ENCODE measurements at regions not wholly inside any gene's neighbourhood (a gene's known extent, or its start where the extent isn't known, plus 50 kb on each side); places are given as distances from the start of the nearest gene placed in this dataset.

DNA sequence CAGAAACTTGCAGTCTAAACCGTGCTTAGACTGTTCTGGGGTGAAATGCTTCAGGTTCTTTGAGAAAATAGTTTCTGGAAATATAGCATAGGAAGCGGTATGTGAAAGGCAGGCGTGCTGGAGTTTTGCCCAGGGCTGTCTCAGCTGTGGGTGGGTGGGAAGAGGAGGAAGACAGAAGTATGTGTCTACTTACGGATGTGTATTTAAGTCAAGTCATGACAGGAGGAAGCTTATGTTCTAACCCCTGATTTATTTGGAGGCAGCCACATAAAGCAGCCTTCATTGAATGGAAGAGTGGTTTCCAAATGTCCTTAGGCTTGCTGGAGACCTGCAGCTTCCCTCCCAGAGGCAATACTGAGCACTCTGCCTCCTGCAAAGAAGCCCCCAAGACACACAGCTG is 126.8 kb upstream of the ADRA1D start:
- Histone ChIP-seq H3K79me2 (ENCODE audit: insufficient read depth, low read length) (no peaks in the 10 kb centered on the region), H3K4me3 (replicated peaks in 1 of 2; ENCODE audit: low read depth in 1 of 2, low read length in 2 of 2) (no peak overlapping the region), H3K9ac (ENCODE audit: low read length) (no peak overlapping the region), H3K9me2 (ENCODE audit: insufficient read depth) (no peaks in the 10 kb centered on the region), H4K20me1 (ENCODE audit: insufficient read depth) (no peaks in the 10 kb centered on the region), H3K4me1 (ENCODE audit: control insufficient read depth in 1 of 2, insufficient read depth in 2 of 2, low read length in 2 of 2) (no peaks in the 10 kb centered on the region), H3K27me3 (ENCODE audit: insufficient read depth, low read length) (peaks cover 7% of the 10 kb centered on the region), H3K9me3 (ENCODE audit: control insufficient read depth in 1 of 2, insufficient read depth in 1 of 2, low read depth in 1 of 2, low read length in 2 of 2) (no peaks in the 10 kb centered on the region), H3K4me2 (ENCODE audit: low read length) (no peak overlapping the region), H3K27ac (ENCODE audit: low read depth, low read length) (no peak overlapping the region), H3K36me3 (ENCODE audit: control insufficient read depth in 1 of 2, insufficient read depth in 2 of 2, low read length in 2 of 2) (no peaks in the 10 kb centered on the region), H2AFZ (ENCODE audit: low read depth, low read length, poor library complexity, severe bottlenecking) (no peak overlapping the region)
- RAD21 ChIA-PET (ENCODE audit: low non-redundant PET in 1 of 2, low total read pairs in 2 of 2, uncharacterized antibody in 2 of 2, unreplicated experiment in 2 of 2), result no interaction called here
- no peak for ATAC-seq
- no peak for DNase-seq (ENCODE audit: low read depth, low spot score)
- CTCF ChIA-PET, result no interaction called here
- POLR2A ChIA-PET, result no interaction called here
- intact Hi-C loops (cut with micrococcal nuclease), result no loop called here
- BruUV-seq (replicated peaks), result no TSS peak
- TF ChIP-seq CEBPB (IDR thresholded peaks at IDR 0.05; ENCODE audit: low read depth) (no peak), TCF7L2 (IDR thresholded peaks at IDR 0.05; ENCODE audit: borderline replicate concordance, extremely low read depth, insufficient read depth, insufficient read length) (no peak), ZNF274 (IDR thresholded peaks at IDR 0.05; ENCODE audit: low read depth, low read length) (no peak), SIN3A (IDR thresholded peaks at IDR 0.05; ENCODE audit: low read depth) (no peak), ZFX (IDR thresholded peaks at IDR 0.05) (no peak), FOSL1 (IDR thresholded peaks at IDR 0.05; ENCODE audit: low read depth) (no peak)

GRCh38 chr20:4373454-4373853 is 124.4 kb upstream of the ADRA1D start:
- H3K27me3 ChIP-seq (ENCODE audit: insufficient read depth, low read length), result no peaks in the 10 kb centered on the region
- H3K4me3 ChIP-seq (replicated peaks in 1 of 2; ENCODE audit: low read depth in 1 of 2, low read length in 2 of 2), result no peak overlapping the region
- ChIA-PET POLR2A (no interaction called here), RAD21 (ENCODE audit: low non-redundant PET in 1 of 2, low total read pairs in 2 of 2, uncharacterized antibody in 2 of 2, unreplicated experiment in 2 of 2) (no interaction called here), CTCF (no interaction called here)
- no peaks in the 10 kb centered on the region for H4K20me1 ChIP-seq (ENCODE audit: insufficient read depth)
- H2AFZ ChIP-seq (ENCODE audit: low read depth, low read length, poor library complexity, severe bottlenecking), result no peak overlapping the region
- no peaks in the 10 kb centered on the region for H3K9me2 ChIP-seq (ENCODE audit: insufficient read depth)
- no peaks in the 10 kb centered on the region for H3K4me1 ChIP-seq (ENCODE audit: control insufficient read depth in 1 of 2, insufficient read depth in 2 of 2, low read length in 2 of 2)
- BruUV-seq (replicated peaks), result no TSS peak
- intact Hi-C loops (cut with micrococcal nuclease), result no loop called here
- H3K9ac ChIP-seq (ENCODE audit: low read length), result no peak overlapping the region
- DNase-seq (ENCODE audit: low read depth, low spot score) (no peak), ATAC-seq (no peak)
- no peaks in the 10 kb centered on the region for H3K36me3 ChIP-seq (ENCODE audit: control insufficient read depth in 1 of 2, insufficient read depth in 2 of 2, low read length in 2 of 2)
- no peaks in the 10 kb centered on the region for H3K9me3 ChIP-seq (ENCODE audit: control insufficient read depth in 1 of 2, insufficient read depth in 1 of 2, low read depth in 1 of 2, low read length in 2 of 2)
- no peak overlapping the region for H3K27ac ChIP-seq (ENCODE audit: low read depth, low read length)
- TF ChIP-seq EZH2phosphoT487 (IDR thresholded peaks at IDR 0.05; ENCODE audit: borderline replicate concordance) (no peak), FOSL1 (IDR thresholded peaks at IDR 0.05; ENCODE audit: low read depth) (no peak), POLR2AphosphoS5 (IDR thresholded peaks at IDR 0.05; ENCODE audit: low read depth, low read length) (no peak), CBX3 (IDR thresholded peaks at IDR 0.05; ENCODE audit: low read depth) (no peak), YY1 (IDR thresholded peaks at IDR 0.05; ENCODE audit: extremely low read depth, insufficient replicate concordance, low read depth, low read length) (no peak), CEBPB (IDR thresholded peaks at IDR 0.05; ENCODE audit: low read depth) (no peak), RAD21 (IDR thresholded peaks at IDR 0.05; ENCODE audit: low read depth) (no peak), JUND (IDR thresholded peaks at IDR 0.05) (no peak), ELF1 (IDR thresholded peaks at IDR 0.05; ENCODE audit: borderline replicate concordance, low read depth) (no peak), SP1 (IDR thresholded peaks at IDR 0.05; ENCODE audit: low read depth) (no peak), TCF7L2 (IDR thresholded peaks at IDR 0.05; ENCODE audit: borderline replicate concordance, extremely low read depth, insufficient read depth, insufficient read length) (no peak), SIN3A (IDR thresholded peaks at IDR 0.05; ENCODE audit: low read depth) (no peak), ZNF274 (IDR thresholded peaks at IDR 0.05; ENCODE audit: low read depth, low read length) (no peak), POLR2A (IDR thresholded peaks at IDR 0.05; ENCODE audit: borderline replicate concordance, extremely low read depth, insufficient read depth, insufficient read length) (no peak)
- TF ChIP-seq, protein P1, sequence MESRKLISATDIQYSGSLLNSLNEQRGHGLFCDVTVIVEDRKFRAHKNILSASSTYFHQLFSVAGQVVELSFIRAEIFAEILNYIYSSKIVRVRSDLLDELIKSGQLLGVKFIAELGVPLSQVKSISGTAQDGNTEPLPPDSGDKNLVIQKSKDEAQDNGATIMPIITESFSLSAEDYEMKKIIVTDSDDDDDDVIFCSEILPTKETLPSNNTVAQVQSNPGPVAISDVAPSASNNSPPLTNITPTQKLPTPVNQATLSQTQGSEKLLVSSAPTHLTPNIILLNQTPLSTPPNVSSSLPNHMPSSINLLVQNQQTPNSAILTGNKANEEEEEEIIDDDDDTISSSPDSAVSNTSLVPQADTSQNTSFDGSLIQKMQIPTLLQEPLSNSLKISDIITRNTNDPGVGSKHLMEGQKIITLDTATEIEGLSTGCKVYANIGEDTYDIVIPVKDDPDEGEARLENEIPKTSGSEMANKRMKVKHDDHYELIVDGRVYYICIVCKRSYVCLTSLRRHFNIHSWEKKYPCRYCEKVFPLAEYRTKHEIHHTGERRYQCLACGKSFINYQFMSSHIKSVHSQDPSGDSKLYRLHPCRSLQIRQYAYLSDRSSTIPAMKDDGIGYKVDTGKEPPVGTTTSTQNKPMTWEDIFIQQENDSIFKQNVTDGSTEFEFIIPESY (IDR thresholded peaks at IDR 0.05; ENCODE audit: extremely low read depth, insufficient replicate concordance, low read length), result no peak
- TF ChIP-seq, protein P2, sequence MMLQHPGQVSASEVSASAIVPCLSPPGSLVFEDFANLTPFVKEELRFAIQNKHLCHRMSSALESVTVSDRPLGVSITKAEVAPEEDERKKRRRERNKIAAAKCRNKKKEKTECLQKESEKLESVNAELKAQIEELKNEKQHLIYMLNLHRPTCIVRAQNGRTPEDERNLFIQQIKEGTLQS (IDR thresholded peaks at IDR 0.05), result no peak
- no peak overlapping the region for H3K4me2 ChIP-seq (ENCODE audit: low read length)
- no peaks in the 10 kb centered on the region for H3K79me2 ChIP-seq (ENCODE audit: insufficient read depth, low read length)
